ENCODE measurements at regions not wholly inside any gene's neighbourhood (a gene's known extent, or its start where the extent isn't known, plus 50 kb on each side); places are given as distances from the start of the nearest gene placed in this dataset.
"Not testable (repeated sequence)": the region's sequence is repeated elsewhere in the genome, so short reads cannot be mapped to it uniquely, and the experiment has no call there.

DNA sequence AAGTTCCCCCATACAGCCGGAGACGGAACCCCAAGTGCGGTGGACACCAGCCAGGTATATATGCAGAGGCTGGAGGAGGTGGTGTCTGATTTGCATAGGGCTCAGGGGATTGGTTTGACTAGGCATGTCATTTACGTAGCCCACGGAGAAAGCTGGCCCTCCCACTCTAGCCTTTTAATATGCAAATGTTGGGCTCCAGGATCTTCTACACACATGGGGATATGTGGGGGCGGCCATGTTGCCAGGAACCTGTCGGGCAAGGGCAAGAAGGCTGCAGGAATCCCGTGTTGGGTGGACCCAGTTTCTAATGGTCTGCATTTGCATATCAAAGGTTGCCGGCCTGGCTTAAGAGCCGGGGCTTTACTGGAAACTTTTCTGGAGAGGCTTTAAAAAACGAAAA is 57.4 kb downstream of the FTHL17 start:
- intact Hi-C loops (cut with DNase I); DNase-seq; H3K27me3 ChIP-seq (ENCODE audit: low read depth); H3K9me3 ChIP-seq; H3K27ac ChIP-seq; H3K36me3 ChIP-seq; H3K4me3 ChIP-seq; ATAC-seq; H3K4me1 ChIP-seq: not testable (repeated sequence)

DNA sequence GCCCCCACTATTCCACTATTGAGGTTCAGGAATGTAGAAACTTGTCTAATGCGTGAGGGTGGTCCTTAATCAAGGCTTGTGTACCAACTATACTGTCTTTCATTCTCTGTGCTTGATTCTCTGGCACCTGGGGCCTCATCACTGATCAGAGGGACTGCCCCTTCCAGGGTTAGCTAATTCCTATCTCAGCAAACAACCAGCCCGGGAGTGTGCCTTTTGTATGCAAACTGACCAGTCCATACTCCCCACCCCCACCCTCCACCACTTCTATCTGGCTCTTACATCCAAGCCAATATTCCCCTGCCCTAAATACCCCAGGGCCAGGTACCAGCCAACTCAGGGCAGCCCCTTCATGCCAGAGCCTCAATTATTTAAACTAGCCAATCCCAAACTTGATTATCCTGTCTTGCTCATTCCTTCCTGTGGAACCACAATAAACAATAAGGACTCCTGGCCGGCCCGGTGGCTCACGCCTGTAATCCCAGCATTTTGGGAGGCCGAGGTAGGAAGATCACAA is 59.3 kb downstream of the FTHL17 start:
- no peak overlapping the region for H3K27ac ChIP-seq
- no peak for ATAC-seq
- H3K4me1 ChIP-seq, result no peaks in the 10 kb centered on the region
- H3K4me3 ChIP-seq, result no peak overlapping the region
- intact Hi-C loops (cut with DNase I), result no loop called here
- no peaks in the 10 kb centered on the region for H3K9me3 ChIP-seq
- TF ChIP-seq, protein P1, sequence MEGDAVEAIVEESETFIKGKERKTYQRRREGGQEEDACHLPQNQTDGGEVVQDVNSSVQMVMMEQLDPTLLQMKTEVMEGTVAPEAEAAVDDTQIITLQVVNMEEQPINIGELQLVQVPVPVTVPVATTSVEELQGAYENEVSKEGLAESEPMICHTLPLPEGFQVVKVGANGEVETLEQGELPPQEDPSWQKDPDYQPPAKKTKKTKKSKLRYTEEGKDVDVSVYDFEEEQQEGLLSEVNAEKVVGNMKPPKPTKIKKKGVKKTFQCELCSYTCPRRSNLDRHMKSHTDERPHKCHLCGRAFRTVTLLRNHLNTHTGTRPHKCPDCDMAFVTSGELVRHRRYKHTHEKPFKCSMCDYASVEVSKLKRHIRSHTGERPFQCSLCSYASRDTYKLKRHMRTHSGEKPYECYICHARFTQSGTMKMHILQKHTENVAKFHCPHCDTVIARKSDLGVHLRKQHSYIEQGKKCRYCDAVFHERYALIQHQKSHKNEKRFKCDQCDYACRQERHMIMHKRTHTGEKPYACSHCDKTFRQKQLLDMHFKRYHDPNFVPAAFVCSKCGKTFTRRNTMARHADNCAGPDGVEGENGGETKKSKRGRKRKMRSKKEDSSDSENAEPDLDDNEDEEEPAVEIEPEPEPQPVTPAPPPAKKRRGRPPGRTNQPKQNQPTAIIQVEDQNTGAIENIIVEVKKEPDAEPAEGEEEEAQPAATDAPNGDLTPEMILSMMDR (IDR thresholded peaks at IDR 0.05), result no peak
- no peaks in the 10 kb centered on the region for H3K36me3 ChIP-seq
- no peak for DNase-seq
- no peaks in the 10 kb centered on the region for H3K27me3 ChIP-seq (ENCODE audit: low read depth)

DNA sequence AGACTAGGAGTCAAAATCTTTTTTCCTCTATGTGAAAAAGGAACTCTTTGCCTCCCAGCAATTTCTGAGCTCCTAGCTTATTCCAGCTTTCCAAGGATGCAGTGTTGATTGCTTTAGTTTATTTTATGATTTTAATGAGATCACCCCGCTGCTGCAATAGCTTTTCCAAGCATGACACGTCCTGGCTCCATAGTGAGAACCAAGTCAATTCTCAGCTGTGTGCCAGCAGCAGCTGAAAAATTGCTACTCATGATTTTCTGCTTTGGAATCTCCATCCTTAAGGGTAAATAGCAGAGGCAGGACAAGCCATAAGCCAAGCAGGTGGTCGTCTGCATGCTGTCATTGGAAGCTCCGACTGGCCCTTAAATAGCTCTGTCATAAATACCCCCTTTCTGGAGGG is 64.5 kb downstream of the FTHL17 start:
- Histone ChIP-seq H3K9me3 (no peaks in the 10 kb centered on the region), H3K36me3 (no peaks in the 10 kb centered on the region), H3K4me1 (no peaks in the 10 kb centered on the region), H3K27me3 (ENCODE audit: low read depth) (no peaks in the 10 kb centered on the region), H3K4me3 (no peak overlapping the region), H3K27ac (no peak overlapping the region)
- TF ChIP-seq, protein P1 (IDR thresholded peaks at IDR 0.05), result no peak
- no peak for ATAC-seq
- DNase-seq, result no peak
- intact Hi-C loops (cut with DNase I), result no loop called here

DNA sequence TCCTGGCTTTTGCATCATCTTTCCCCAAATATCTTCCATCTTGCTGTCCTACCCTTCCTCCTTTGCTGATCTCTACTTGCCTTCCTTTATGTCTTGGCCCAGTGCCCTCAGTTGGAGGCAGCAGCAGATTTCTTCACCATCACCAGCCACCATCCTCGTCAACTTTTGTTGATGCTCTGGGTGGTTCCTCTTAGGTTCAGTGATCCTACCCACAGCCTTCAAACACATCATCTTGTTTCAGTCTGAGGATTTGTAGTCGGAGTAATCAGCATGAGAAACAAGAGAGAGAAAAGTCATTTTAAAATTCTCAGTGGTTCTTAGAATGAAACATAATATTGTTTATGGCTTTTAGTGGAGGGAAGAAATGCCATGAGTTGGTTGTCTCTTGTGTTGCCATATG is 65.8 kb downstream of the FTHL17 start:
- Histone ChIP-seq H3K4me1 (no peaks in the 10 kb centered on the region), H3K27ac (no peak overlapping the region), H3K9me3 (no peaks in the 10 kb centered on the region), H3K4me3 (no peak overlapping the region), H3K36me3 (no peaks in the 10 kb centered on the region), H3K27me3 (ENCODE audit: low read depth) (no peaks in the 10 kb centered on the region)
- intact Hi-C loops (cut with DNase I), result no loop called here
- ATAC-seq (no peak), DNase-seq (no peak)
- TF ChIP-seq, protein P1 (IDR thresholded peaks at IDR 0.05), result no peak

DNA sequence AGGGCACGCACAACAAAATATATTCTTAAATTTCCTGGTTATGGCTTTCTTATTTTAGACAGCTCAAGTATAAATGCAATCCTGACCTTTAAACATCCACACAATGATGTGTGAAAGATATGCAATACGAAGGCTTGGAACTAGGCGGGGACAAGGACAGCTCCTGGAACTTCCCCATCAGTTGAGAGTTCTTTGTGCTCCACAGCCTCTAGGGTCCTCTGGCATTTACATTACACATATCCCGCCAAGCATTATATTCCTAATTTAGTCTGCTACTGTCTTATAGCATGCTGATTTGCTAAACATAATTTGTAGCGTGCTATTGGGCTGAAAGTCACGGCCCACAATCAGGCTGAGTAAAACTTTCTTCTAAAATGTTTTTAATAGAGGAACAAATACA is 74.4 kb downstream of the FTHL17 start:
- no peaks in the 10 kb centered on the region for H3K4me1 ChIP-seq
- no peak overlapping the region for H3K27ac ChIP-seq
- intact Hi-C loops (cut with DNase I), result no loop called here
- no peak overlapping the region for H3K4me3 ChIP-seq
- H3K9me3 ChIP-seq, result no peaks in the 10 kb centered on the region
- ATAC-seq (no peak), DNase-seq (no peak)
- H3K27me3 ChIP-seq (ENCODE audit: low read depth), result no peaks in the 10 kb centered on the region
- TF ChIP-seq, protein P1 (IDR thresholded peaks at IDR 0.05), result no peak
- H3K36me3 ChIP-seq, result no peaks in the 10 kb centered on the region

DNA sequence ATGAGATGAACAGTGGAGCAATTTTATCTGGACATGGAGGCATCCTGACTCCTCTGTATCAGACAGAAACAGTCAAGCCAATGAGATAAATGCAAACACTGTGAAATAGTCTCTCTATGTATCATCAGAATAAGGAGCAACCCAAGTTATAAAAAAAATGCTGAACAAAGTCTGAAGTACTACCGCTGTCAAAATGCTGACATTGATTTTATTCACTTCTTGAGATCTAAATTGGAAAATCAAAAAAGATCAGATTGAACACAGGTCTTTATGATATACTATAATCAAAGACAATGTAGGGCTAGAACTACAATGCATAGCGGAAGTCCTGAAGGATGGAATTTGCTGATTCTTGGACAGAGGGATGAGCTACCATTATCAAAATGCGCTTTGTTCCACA is 76.1 kb downstream of the FTHL17 start:
- H3K4me1 ChIP-seq, result no peaks in the 10 kb centered on the region
- H3K36me3 ChIP-seq, result no peaks in the 10 kb centered on the region
- no peak for ATAC-seq
- H3K27me3 ChIP-seq (ENCODE audit: low read depth), result no peaks in the 10 kb centered on the region
- H3K27ac ChIP-seq, result no peak overlapping the region
- TF ChIP-seq, protein P1 (IDR thresholded peaks at IDR 0.05), result no peak
- intact Hi-C loops (cut with DNase I), result no loop called here
- no peaks in the 10 kb centered on the region for H3K9me3 ChIP-seq
- no peak for DNase-seq
- H3K4me3 ChIP-seq, result no peak overlapping the region

Measured in lower lobe of right lung (tissue), 2 donors.